Trophoblast cell (in vitro differentiated cells and primary cell): ENCODE measurements at regions not wholly inside any gene's neighbourhood (a gene's known extent, or its start where the extent isn't known, plus 50 kb on each side); places are given as distances from the start of the nearest gene placed in this dataset.
A peak's percentile ranks its signal among the peaks of the same experiment; 100 is the strongest.
"Not testable (repeated sequence)": the region's sequence is repeated elsewhere in the genome, so short reads cannot be mapped to it uniquely, and the experiment has no call there.

Experiments
- DNase-seq, 2 donors: peaks; one replicate each; pipeline ENCODE4 v3.0.0-alpha.2; 2016
- H2AFZ ChIP-seq: 2 replicates; pipeline ENCODE4 v1.6.1; 2013; ENCODE audit warnings: low read length, moderate library complexity, mild to moderate bottlenecking; ENCODE audit not compliant: insufficient read depth, poor library complexity
- H2AK5ac ChIP-seq: 2 replicates; pipeline ENCODE4 v1.6.1; 2013; ENCODE audit warnings: mild to moderate bottlenecking, low read length
- H2BK120ac ChIP-seq: 2 replicates; pipeline ENCODE4 v1.6.1; 2013; ENCODE audit warnings: low read length, mild to moderate bottlenecking, moderate library complexity; ENCODE audit not compliant: insufficient read depth, poor library complexity
- H2BK12ac ChIP-seq: 2 replicates; pipeline ENCODE4 v1.6.1; 2013; ENCODE audit warnings: mild to moderate bottlenecking, low read length, moderate library complexity
- H2BK5ac ChIP-seq: 2 replicates; pipeline ENCODE4 v1.6.1; 2013; ENCODE audit warnings: low read length, low read depth, moderate library complexity, mild to moderate bottlenecking; ENCODE audit not compliant: poor library complexity
- H3K14ac ChIP-seq: 2 replicates; pipeline ENCODE4 v1.6.1; 2013; ENCODE audit warnings: mild to moderate bottlenecking, low read length
- H3K18ac ChIP-seq: 2 replicates; pipeline ENCODE4 v1.6.1; 2013; ENCODE audit warnings: mild to moderate bottlenecking, low read length
- H3K23ac ChIP-seq: 2 replicates; pipeline ENCODE4 v1.6.1; 2013; ENCODE audit warnings: low read length
- H3K27ac ChIP-seq: 2 replicates; pipeline ENCODE4 v1.5.1; 2013; ENCODE audit warnings: low read depth, mild to moderate bottlenecking, inconsistent platforms, low read length, moderate library complexity
- H3K27me3 ChIP-seq: 2 replicates; pipeline ENCODE4 v1.6.1; 2013; ENCODE audit warnings: inconsistent platforms, mild to moderate bottlenecking, low read length, moderate library complexity; ENCODE audit not compliant: insufficient read depth
- H3K36me3 ChIP-seq, 2 experiments: 1 replicate in 1 of 2; 2 replicates in 1 of 2; pipeline ENCODE4 v1.6.1; 2013; ENCODE audit warnings: low read length in 2 of 2, mild to moderate bottlenecking in 2 of 2, moderate library complexity in 1 of 2; ENCODE audit not compliant: insufficient read depth in 2 of 2, control insufficient read depth in 1 of 2
- H3K4ac ChIP-seq: 2 replicates; pipeline ENCODE4 v1.6.1; 2013; ENCODE audit warnings: low read depth, mild to moderate bottlenecking, low read length, moderate library complexity
- H3K4me1 ChIP-seq, 2 experiments: 1 replicate in 1 of 2; 2 replicates in 1 of 2; pipeline ENCODE4 v1.6.1; 2013; ENCODE audit warnings: low read length in 2 of 2, mild to moderate bottlenecking in 2 of 2, moderate library complexity in 1 of 2; ENCODE audit not compliant: insufficient read depth in 2 of 2, control insufficient read depth in 1 of 2
- H3K4me2 ChIP-seq: 2 replicates; pipeline ENCODE4 v1.6.1; 2013; ENCODE audit warnings: inconsistent platforms, mild to moderate bottlenecking, low read length, moderate library complexity
- H3K4me3 ChIP-seq: 2 replicates; pipeline ENCODE4 v1.5.1; 2013; ENCODE audit warnings: mild to moderate bottlenecking, low read depth, low read length, inconsistent platforms
- H3K79me1 ChIP-seq: one replicate; pipeline ENCODE4 v1.6.1; 2013; ENCODE audit warnings: low read length
- H3K79me2 ChIP-seq: 2 replicates; pipeline ENCODE4 v1.6.1; 2013; ENCODE audit warnings: low read length, mild to moderate bottlenecking; ENCODE audit not compliant: control insufficient read depth, insufficient read depth, poor library complexity
- H3K9ac ChIP-seq: 2 replicates; pipeline ENCODE4 v1.6.1; 2013; ENCODE audit warnings: mild to moderate bottlenecking, low read length
- H3K9me3 ChIP-seq: 2 replicates; pipeline ENCODE4 v1.6.1; 2013; ENCODE audit warnings: low read depth, mild to moderate bottlenecking, control low read depth, inconsistent platforms, low read length; ENCODE audit not compliant: insufficient read depth
- H4K12ac ChIP-seq: 2 replicates; pipeline ENCODE4 v1.6.1; 2013; ENCODE audit warnings: low read depth, mild to moderate bottlenecking, low read length, moderate library complexity
- H4K8ac ChIP-seq: 2 replicates; pipeline ENCODE4 v1.6.1; 2013; ENCODE audit warnings: low read depth, mild to moderate bottlenecking, low read length, moderate library complexity
- H4K91ac ChIP-seq: one replicate; pipeline ENCODE4 v1.6.1; 2013; ENCODE audit warnings: low read depth, mild to moderate bottlenecking, low read length, moderate library complexity
- WGBS: extraction: QIAGEN DNeasy Blood & Tissue Kit; methylation state at CpG from one replicate; pipeline ENCODE4 v1.1.7; 2013; ENCODE audit warnings: missing lambda C conversion rate; ENCODE audit not compliant: insufficient read length, insufficient coverage; ENCODE audit errors: extremely low coverage; 5-methylcytosine and 5-hydroxymethylcytosine counted together

- not testable (repeated sequence) for H4K8ac ChIP-seq, H3K14ac ChIP-seq, H3K4me3 ChIP-seq, H2AK5ac ChIP-seq, DNase-seq, H3K4me2 ChIP-seq, H3K4me1 ChIP-seq, H3K4ac ChIP-seq, H3K27me3 ChIP-seq, H3K79me1 ChIP-seq, H4K12ac ChIP-seq, H3K36me3 ChIP-seq, H4K91ac ChIP-seq, H2BK5ac ChIP-seq, H3K23ac ChIP-seq, H2AFZ ChIP-seq, H3K18ac ChIP-seq, H2BK120ac ChIP-seq, H3K27ac ChIP-seq, H3K9ac ChIP-seq, H2BK12ac ChIP-seq, H3K79me2 ChIP-seq
- no CpG with 5 or more reads among the region's 7 CpGs for WGBS
- H3K9me3 ChIP-seq: peaks cover 12% of the 10 kb centered on the region
These were observed 63.2 kb upstream of the ADAMTS3 start for GRCh38 chr4:72632253-72632652.

- no peak overlapping the region for H2AK5ac ChIP-seq
- no peak overlapping the region for H2BK5ac ChIP-seq
- H3K14ac ChIP-seq: no peak overlapping the region
- no peak overlapping the region for H3K9ac ChIP-seq
- peaks cover 4% of the 10 kb centered on the region for H3K9me3 ChIP-seq
- H2BK120ac ChIP-seq: no peak overlapping the region
- H3K79me2 ChIP-seq: no peaks in the 10 kb centered on the region
- no peak overlapping the region for H3K4ac ChIP-seq
- H4K8ac ChIP-seq: no peak overlapping the region
- DNase-seq: peak; percentile 59 to 64
- no peak overlapping the region for H4K12ac ChIP-seq
- H2BK12ac ChIP-seq: no peak overlapping the region
- no peaks in the 10 kb centered on the region for H3K4me1 ChIP-seq
- H3K4me2 ChIP-seq: no peak overlapping the region
- no peaks in the 10 kb centered on the region for H3K36me3 ChIP-seq
- no peak overlapping the region for H3K27ac ChIP-seq
- H4K91ac ChIP-seq: no peak overlapping the region
- H3K79me1 ChIP-seq: no peaks in the 10 kb centered on the region
- WGBS: no CpG with 5 or more reads among the region's 1 CpG
- H3K4me3 ChIP-seq: no peak overlapping the region
- no peaks in the 10 kb centered on the region for H3K27me3 ChIP-seq
- peak overlapping the region; percentile 49 for H3K23ac ChIP-seq
- no peak overlapping the region for H2AFZ ChIP-seq
- H3K18ac ChIP-seq: no peak overlapping the region
These were observed 62.3 kb upstream of the ADAMTS3 start for GRCh38 chr4:72631296-72631695.

GRCh38 chr4:72629540-72629939 lies 60.5 kb upstream of the ADAMTS3 start:
- H4K12ac ChIP-seq: no peak overlapping the region
- no peak overlapping the region for H3K4me3 ChIP-seq
- no peaks in the 10 kb centered on the region for H3K79me1 ChIP-seq
- no peak overlapping the region for H2BK120ac ChIP-seq
- no peak overlapping the region for H3K14ac ChIP-seq
- H3K4me2 ChIP-seq: no peak overlapping the region
- H3K9me3 ChIP-seq: peaks cover 4% of the 10 kb centered on the region
- no peaks in the 10 kb centered on the region for H3K27me3 ChIP-seq
- no peak overlapping the region for H3K18ac ChIP-seq
- no peak overlapping the region for H2AFZ ChIP-seq
- DNase-seq: peak in 1 of 2 donors; percentile 25
- no peak overlapping the region for H3K23ac ChIP-seq
- H2BK5ac ChIP-seq: no peak overlapping the region
- no peaks in the 10 kb centered on the region for H3K36me3 ChIP-seq
- no peak overlapping the region for H3K27ac ChIP-seq
- H2BK12ac ChIP-seq: no peak overlapping the region
- no peak overlapping the region for H2AK5ac ChIP-seq
- H4K8ac ChIP-seq: no peak overlapping the region
- no peaks in the 10 kb centered on the region for H3K79me2 ChIP-seq
- H3K4ac ChIP-seq: no peak overlapping the region
- no peak overlapping the region for H3K9ac ChIP-seq
- H3K4me1 ChIP-seq: no peaks in the 10 kb centered on the region
- H4K91ac ChIP-seq: no peak overlapping the region
- no CpG with 5 or more reads among the region's 1 CpG for WGBS

GRCh38 chr4:72627723-72628122 lies 58.7 kb upstream of the ADAMTS3 start:
- Histone ChIP-seq H4K91ac (no peak overlapping the region), H3K9me3 (peaks cover 4% of the 10 kb centered on the region), H3K27ac (no peak overlapping the region), H4K8ac (no peak overlapping the region), H3K9ac (no peak overlapping the region), H3K4me1 (no peaks in the 10 kb centered on the region), H2AFZ (no peak overlapping the region), H2AK5ac (no peak overlapping the region), H4K12ac (no peak overlapping the region), H3K14ac (no peak overlapping the region), H3K27me3 (no peaks in the 10 kb centered on the region), H3K4me3 (no peak overlapping the region), H2BK5ac (no peak overlapping the region), H2BK12ac (no peak overlapping the region), H2BK120ac (no peak overlapping the region), H3K4ac (no peak overlapping the region), H3K4me2 (no peak overlapping the region), H3K79me2 (no peaks in the 10 kb centered on the region), H3K79me1 (no peaks in the 10 kb centered on the region), H3K36me3 (no peaks in the 10 kb centered on the region), H3K18ac (no peak overlapping the region), H3K23ac (no peak overlapping the region)
- no peak for DNase-seq
